HL-60 (cell line): ENCODE measurements at regions not wholly inside any gene's neighbourhood (a gene's known extent, or its start where the extent isn't known, plus 50 kb on each side); places are given as distances from the start of the nearest gene placed in this dataset.

Source experiments
- DNase-seq, 2 experiments: peaks; one replicate each; pipeline ENCODE4 v3.0.0-alpha.2; 2010 to 2020; ENCODE audit warnings: low read depth in 1 of 2, low spot score in 1 of 2
- H3K27ac ChIP-seq: fragments of 250-450 bp; sonication (Bioruptor Pico); replicated peaks from 2 replicates; pipeline ENCODE4 v1.5.1; 2020; ENCODE audit warnings: mild to moderate bottlenecking, moderate library complexity
- H3K27me3 ChIP-seq: fragments of 250-450 bp; sonication (Bioruptor Pico); 2 replicates; pipeline ENCODE4 v1.5.1; 2021; ENCODE audit warnings: mild to moderate bottlenecking, moderate library complexity; ENCODE audit not compliant: insufficient read depth, poor library complexity, severe bottlenecking
- H3K4me3 ChIP-seq: replicated peaks from 2 replicates; pipeline ENCODE4 v1.5.1; 2011; ENCODE audit warnings: mild to moderate bottlenecking, control low read depth, low read length; ENCODE audit not compliant: insufficient read depth
- CTCF ChIP-seq: IDR thresholded peaks from one replicate; pipeline ENCODE4 v1.5.1; 2011; ENCODE audit warnings: low read length, control low read depth, inconsistent platforms; ENCODE audit not compliant: insufficient read depth
- GABPA ChIP-seq: IDR thresholded peaks from 2 replicates; pipeline ENCODE4 v1.6.1; 2012; ENCODE audit warnings: low read depth
- POLR2AphosphoS5 ChIP-seq: IDR thresholded peaks from 2 replicates; pipeline ENCODE4 v1.6.1; 2012; ENCODE audit warnings: low read depth
- SPI1 ChIP-seq: IDR thresholded peaks from 2 replicates; pipeline ENCODE4 v1.6.1; 2012; ENCODE audit warnings: low read depth, mild to moderate bottlenecking, borderline replicate concordance
- TF ChIP-seq, protein P1 (sequence below): IDR thresholded peaks from 2 replicates; pipeline ENCODE4 v1.6.1; 2012; ENCODE audit warnings: low read depth; ENCODE audit not compliant: insufficient replicate concordance

DNA sequence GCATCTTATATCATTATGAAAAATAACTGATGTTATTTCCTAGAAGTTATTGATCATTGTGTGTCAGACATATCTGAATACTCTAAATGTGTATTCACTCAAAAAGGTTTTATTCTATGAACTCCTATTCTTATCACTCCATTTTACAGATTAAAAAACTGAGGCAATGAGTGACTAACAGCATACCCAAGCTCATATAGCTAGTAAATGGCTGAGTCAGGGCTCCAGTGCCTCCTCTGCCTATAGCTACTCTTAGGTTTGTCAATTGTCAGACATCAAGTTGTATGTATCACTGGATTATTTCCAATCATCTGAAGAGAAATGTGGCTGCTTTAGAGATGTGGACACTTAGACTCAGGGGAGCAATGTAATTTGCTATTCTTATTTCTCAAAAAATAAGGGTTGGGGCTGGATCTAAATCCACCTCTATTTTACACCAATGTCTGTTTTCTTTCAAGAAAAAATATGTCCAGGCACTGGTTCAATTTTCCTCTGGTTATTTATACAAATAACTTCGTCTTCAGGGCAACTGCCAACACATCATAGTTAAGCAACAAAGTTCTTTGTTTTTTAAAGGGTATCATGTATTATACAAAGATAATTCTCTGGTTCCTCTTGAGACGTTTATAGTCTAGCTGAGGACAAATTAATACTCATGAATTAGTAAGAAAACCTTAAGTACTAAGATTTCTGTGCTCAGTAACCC lies 328.9 kb upstream of the MAF start:
- no peak for DNase-seq
- no peak for TF ChIP-seq CTCF
- TF ChIP-seq POLR2AphosphoS5: no peak
- TF ChIP-seq, protein P1, sequence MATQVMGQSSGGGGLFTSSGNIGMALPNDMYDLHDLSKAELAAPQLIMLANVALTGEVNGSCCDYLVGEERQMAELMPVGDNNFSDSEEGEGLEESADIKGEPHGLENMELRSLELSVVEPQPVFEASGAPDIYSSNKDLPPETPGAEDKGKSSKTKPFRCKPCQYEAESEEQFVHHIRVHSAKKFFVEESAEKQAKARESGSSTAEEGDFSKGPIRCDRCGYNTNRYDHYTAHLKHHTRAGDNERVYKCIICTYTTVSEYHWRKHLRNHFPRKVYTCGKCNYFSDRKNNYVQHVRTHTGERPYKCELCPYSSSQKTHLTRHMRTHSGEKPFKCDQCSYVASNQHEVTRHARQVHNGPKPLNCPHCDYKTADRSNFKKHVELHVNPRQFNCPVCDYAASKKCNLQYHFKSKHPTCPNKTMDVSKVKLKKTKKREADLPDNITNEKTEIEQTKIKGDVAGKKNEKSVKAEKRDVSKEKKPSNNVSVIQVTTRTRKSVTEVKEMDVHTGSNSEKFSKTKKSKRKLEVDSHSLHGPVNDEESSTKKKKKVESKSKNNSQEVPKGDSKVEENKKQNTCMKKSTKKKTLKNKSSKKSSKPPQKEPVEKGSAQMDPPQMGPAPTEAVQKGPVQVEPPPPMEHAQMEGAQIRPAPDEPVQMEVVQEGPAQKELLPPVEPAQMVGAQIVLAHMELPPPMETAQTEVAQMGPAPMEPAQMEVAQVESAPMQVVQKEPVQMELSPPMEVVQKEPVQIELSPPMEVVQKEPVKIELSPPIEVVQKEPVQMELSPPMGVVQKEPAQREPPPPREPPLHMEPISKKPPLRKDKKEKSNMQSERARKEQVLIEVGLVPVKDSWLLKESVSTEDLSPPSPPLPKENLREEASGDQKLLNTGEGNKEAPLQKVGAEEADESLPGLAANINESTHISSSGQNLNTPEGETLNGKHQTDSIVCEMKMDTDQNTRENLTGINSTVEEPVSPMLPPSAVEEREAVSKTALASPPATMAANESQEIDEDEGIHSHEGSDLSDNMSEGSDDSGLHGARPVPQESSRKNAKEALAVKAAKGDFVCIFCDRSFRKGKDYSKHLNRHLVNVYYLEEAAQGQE: no peak
- no peak for TF ChIP-seq GABPA
- no peak for TF ChIP-seq SPI1
- H3K27me3 ChIP-seq: no peaks in the 10 kb centered on the region
- no peak overlapping the region for H3K4me3 ChIP-seq
- no peak overlapping the region for H3K27ac ChIP-seq

GRCh38 chr16:79928142-79928873 lies 327.8 kb upstream of the MAF start:
- DNase-seq: no peak
- no peaks in the 10 kb centered on the region for H3K27me3 ChIP-seq
- TF ChIP-seq GABPA: no peak
- no peak for TF ChIP-seq POLR2AphosphoS5
- TF ChIP-seq SPI1: no peak
- no peak for TF ChIP-seq CTCF
- TF ChIP-seq, protein P1: no peak
- H3K4me3 ChIP-seq: no peak overlapping the region
- no peak overlapping the region for H3K27ac ChIP-seq

DNA sequence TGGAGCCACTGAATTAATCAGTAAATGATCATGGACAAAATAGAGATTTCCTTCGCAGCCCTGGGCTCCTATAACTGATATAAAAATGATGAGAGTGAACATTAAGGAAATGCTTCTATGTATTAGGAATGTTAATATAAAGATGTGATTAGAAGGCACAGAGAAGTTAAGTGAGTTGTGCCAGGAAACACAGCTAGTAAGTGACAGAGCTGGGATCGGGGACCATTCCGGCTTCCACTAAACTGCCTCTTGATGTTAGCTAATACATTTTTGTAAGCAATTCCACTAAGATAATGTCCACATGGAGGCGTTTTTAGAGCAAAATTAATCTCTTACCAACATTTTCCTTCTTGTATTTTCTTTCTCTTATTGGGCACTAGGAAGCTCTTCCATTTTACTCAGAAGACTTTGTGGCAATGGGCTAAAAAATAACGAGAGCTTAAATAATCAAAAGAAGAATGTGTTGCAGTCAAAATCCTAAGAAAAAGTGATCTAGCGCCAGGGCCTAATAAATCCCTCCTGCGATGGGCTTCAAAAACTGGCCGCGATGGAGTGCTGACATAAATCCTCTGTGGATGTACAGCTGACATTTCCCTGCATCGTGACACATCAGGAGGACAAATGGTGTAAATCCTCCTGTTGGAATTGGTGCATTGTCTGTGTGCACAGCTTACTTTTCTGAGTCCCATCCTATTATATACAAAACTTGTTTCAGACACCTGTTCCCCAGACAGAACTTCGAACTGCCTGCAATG lies 326.1 kb upstream of the MAF start:
- Histone ChIP-seq H3K4me3 (no peak overlapping the region), H3K27me3 (no peaks in the 10 kb centered on the region), H3K27ac (no peak overlapping the region)
- TF ChIP-seq SPI1: no peak
- no peak for DNase-seq

DNA sequence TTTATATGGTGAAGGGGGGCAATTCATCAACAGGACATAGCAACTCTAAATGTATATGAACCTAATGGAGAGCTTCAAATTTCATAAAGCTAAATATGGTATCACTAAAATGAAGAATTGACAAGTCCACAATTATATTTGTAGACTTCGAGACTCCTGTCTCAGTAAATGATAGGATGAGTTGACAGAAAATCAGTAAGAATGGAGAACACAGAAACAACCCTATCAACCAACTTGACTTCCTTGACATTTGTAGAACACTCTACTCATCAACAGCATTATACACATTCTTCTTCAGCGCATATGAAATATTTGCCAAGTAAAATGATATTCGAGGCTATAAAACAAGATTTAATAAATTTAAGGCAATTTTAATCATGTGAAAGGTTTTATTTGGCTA lies 322.9 kb upstream of the MAF start:
- no peak for DNase-seq
- Histone ChIP-seq H3K4me3 (no peak overlapping the region), H3K27ac (no peak overlapping the region), H3K27me3 (no peaks in the 10 kb centered on the region)
- TF ChIP-seq POLR2AphosphoS5 (no peak), SPI1 (no peak), GABPA (no peak), CTCF (no peak)
- TF ChIP-seq, protein P1: no peak
